Choroid plexus epithelial cell (primary cell): ENCODE measurements at regions not wholly inside any gene's neighbourhood (a gene's known extent, or its start where the extent isn't known, plus 50 kb on each side); places are given as distances from the start of the nearest gene placed in this dataset.

Source experiments
- DNase-seq: peaks from one replicate; pipeline ENCODE4 v3.0.0-alpha.2; 2010; ENCODE audit warnings: low read depth
- H3K4me3 ChIP-seq: 2 replicates; pipeline ENCODE4 v1.5.1; 2011; ENCODE audit warnings: low read depth, mild to moderate bottlenecking, control low read depth, low read length, moderate library complexity
- TF ChIP-seq, protein P1 (sequence below): conservative IDR thresholded peaks from 2 replicates; pipeline ENCODE4 v1.5.1; 2011; ENCODE audit warnings: low read depth, mild to moderate bottlenecking, control low read depth, inconsistent platforms, low read length, moderate library complexity

GRCh38 chr12:73424484-73424883 is 1113.2 kb upstream of the ATXN7L3B start:
- TF ChIP-seq, protein P1, sequence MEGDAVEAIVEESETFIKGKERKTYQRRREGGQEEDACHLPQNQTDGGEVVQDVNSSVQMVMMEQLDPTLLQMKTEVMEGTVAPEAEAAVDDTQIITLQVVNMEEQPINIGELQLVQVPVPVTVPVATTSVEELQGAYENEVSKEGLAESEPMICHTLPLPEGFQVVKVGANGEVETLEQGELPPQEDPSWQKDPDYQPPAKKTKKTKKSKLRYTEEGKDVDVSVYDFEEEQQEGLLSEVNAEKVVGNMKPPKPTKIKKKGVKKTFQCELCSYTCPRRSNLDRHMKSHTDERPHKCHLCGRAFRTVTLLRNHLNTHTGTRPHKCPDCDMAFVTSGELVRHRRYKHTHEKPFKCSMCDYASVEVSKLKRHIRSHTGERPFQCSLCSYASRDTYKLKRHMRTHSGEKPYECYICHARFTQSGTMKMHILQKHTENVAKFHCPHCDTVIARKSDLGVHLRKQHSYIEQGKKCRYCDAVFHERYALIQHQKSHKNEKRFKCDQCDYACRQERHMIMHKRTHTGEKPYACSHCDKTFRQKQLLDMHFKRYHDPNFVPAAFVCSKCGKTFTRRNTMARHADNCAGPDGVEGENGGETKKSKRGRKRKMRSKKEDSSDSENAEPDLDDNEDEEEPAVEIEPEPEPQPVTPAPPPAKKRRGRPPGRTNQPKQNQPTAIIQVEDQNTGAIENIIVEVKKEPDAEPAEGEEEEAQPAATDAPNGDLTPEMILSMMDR = no peak
- no peak for DNase-seq
- no peak overlapping the region for H3K4me3 ChIP-seq

DNA sequence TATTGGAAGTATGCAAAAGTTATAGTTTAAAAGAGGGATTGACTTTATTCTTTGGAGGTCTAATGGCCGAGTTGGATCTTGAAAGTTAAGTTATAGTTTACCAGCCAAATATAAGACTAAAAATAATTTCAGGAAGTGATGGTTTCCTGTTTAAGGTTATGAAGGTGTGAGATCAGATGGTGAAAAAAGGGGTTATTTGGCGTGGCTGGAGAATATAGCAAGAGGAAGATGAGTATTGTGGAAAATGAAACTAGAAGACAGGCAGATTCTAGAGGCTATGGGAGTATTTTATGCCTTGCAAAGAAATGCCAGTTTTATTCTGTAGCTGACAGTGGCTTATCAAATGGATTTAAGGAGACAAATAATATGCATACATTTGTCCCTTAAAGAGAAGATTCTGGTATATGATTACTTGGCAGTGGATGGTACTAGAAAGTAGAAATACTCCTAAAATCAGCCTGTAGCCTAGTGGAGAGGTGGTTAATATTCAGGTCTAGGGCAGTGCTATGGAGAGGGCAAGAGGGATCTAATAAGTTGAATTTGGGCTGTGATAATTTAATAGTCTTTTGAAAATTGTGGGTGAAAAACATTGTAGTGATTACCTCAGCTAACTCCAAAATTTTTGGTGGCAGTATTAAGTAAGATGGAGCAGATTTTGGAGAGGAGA is 1091.8 kb upstream of the ATXN7L3B start:
- no peak overlapping the region for H3K4me3 ChIP-seq
- DNase-seq = no peak
- TF ChIP-seq, protein P1 = no peak

DNA sequence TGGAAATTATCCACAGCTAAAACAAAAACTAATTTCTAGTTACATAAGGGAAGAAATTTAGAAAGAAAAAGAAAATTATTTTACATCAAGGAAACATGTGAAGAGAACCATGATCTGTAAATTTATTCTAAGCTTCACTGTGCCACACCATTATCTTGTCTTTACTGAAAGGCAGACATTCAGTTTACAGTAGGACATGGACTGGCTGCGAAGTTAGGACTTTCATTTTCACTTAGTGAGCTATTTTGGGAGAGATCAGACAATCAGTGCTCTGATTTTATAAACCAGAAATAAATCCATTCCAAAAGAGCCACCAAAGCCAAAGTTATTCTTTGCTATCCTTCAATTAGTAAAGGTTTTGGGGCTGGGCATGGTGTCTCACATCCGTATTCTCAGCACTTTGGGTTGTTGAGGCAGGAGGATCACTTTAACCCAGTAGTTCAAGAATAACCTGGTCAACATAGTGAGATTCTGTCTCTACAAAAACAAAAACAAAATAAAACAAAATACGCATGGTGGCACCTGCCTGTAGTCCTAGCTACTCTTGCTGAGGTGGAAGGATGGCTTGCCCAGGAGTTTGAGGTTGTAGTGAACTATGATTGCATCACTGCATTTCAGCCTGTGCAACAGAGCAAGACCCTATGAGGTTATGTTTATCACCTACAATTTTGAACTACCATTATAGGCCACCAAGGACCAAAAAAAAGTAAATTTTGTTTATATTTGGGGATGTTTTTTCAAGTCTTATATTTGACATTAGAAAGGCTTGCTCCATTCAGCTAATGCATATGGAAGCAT is 1084.8 kb upstream of the ATXN7L3B start:
- TF ChIP-seq, protein P1 = no peak
- H3K4me3 ChIP-seq = no peak overlapping the region
- no peak for DNase-seq

DNA sequence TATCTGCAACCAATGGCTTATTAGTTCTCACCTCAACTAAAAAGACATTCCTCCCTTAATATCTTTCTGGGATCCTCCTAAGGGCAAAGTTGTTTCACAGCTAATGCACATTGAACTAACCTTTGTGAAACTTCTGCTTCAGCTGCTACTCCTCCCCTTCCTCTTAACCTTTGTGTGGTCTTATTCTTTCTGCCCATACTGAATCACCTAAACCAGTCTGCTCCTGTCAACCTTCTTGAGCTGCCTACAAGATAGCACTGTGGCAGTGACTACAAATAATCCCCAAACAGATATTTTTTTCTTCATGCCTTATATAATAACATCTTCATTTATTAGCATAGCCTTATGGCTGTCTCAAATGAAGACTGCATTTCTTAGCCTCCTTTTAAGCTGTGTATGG is 1077.4 kb upstream of the ATXN7L3B start:
- DNase-seq = no peak
- H3K4me3 ChIP-seq = no peak overlapping the region
- TF ChIP-seq, protein P1 = no peak

DNA sequence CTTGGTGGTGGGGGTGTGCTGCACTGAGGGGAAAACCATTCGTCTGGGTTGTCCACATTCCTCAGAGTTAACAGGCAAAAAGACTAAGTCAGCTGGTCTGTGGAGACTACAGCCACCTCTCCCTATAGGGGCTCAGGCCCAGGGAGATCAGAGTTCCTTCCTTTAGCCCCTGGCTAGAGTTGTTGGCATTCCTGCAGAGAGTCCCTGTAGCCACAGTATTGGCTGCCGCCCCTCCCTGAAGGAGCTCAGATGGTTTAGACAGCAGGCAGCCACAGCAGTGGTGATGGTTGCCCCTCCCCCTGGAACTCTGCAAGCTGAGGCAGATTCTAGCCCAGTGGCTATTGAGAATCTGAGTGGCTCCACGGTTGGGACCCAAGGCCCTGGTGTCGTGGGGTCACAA is 1072.5 kb upstream of the ATXN7L3B start:
- no peak for DNase-seq
- TF ChIP-seq, protein P1 = no peak
- H3K4me3 ChIP-seq = no peak overlapping the region

GRCh38 chr12:73486256-73486655 is 1051.4 kb upstream of the ATXN7L3B start:
- TF ChIP-seq, protein P1 = no peak
- DNase-seq = no peak

More at GRCh38 chr12:73486256-73486655, 1051.4 kb upstream of the ATXN7L3B start:
- no peak overlapping the region for H3K4me3 ChIP-seq
